GM18511 (cell line): ENCODE measurements at regions not wholly inside any gene's neighbourhood (a gene's known extent, or its start where the extent isn't known, plus 50 kb on each side); places are given as distances from the start of the nearest gene placed in this dataset.
A peak's percentile ranks its signal among the peaks of the same experiment; 100 is the strongest.

Experiments
- ATAC-seq: cut with Tn5 transposase; IDR thresholded peaks from one replicate; pipeline ENCODE4 v1.9.1; 2021; ENCODE audit warnings: mild to moderate bottlenecking, moderate library complexity; ENCODE audit not compliant: unreplicated experiment

DNA sequence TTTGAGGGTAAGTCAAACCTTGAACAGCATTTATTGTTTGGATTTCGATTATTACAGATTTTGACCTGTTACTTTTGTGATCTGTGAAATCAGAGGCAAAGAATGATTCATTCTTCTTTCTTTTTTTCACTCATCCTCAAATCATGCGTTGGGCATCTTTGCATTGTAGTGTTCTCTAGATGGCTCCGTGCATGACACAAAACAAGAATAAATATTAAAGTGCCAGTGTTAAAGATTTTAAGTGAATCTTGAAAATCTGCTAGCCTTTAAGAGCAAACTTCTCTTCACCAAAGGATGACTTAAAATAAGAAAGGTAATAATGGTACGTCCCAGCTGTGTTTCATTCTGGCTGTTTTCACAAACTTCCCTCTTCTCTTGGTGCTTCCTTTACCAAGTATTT, 361.9 kb upstream of the SMARCA2 start:
- ATAC-seq = no peak

DNA sequence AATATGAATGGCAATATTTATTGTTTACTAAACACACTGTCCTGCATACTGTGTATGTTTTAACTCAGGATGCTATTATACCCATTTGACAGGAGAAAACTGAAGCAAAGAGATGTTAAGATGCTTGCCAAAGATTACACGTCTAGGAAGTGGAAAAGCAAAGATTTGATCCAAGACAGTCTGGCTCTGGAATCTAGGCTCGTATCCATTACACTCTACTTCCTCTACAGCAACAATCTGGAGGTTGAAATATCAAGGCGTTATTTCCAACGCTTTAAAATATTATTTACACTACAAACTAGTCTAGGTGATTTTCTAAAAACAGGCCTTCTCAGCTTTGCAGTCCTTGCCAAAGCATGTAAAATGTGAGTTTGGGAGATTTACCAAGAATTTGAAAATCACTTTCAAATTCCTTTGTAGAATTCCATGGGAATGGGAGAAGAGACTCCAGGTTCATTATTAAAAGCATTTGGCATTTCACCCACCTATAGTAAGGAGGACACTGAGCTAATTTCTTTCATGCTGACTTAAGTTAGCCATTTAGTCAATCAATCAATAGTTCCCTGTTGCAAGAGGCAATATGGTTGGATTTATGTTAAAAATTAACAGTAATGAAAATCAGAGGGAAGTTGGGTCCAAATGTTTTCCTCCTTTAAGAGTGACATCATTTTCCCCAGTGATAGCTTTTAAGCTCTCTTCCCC, 356.3 kb upstream of the SMARCA2 start:
- ATAC-seq = no peak

DNA sequence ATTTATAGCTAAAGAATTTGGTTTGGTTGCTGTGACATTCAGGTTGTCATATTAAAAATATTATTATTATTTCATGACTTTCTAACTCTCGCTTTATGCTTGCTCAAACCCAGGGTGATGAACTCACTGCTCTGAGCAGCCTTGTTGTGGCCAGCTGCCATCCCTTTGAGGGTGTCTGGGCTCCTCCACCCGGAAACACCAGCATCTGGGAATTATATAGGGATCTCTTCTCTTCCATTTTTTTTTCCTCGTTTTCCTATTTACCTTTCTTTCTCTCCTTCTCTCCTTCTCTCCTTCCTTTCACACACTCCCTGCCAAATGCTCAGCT, 355.8 kb upstream of the SMARCA2 start:
- no peak for ATAC-seq

DNA sequence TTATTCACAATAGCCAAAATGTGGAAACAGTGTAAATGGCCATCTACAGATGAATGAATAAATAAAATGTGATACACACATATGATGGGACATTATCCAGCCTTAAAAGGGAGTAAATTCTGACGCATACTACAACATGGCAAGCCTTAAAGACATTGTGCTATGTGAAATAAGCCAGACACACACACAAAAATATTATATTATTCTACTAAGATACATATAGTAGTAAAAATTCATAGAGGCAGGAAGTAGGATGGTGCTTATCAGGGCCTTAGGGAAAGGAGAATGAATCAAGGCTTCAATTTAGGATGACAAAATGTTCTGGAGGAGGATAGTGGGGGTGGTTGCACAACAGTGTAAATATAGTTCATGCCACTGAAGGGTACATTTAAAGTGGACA, 346.7 kb upstream of the SMARCA2 start:
- ATAC-seq = no peak

DNA sequence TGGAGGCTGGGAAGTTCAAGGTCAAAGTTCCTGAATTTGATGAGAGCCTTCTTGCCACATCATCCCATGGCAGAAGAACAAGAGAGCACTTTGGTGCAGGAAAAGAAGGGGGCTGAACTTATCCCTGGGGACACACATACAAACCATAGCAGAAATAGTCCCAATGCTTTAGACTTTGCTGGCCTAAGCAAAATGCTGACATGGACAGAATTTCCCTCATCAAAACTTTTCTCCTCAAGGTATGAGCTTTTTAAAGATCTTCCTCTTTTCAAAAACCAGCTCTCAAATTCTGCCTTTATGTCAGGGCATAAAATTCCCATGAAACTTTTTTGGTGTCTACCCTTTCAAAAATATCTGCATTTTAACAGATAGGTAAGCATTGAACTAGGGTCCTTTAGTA, 341.8 kb upstream of the SMARCA2 start:
- no peak for ATAC-seq

DNA sequence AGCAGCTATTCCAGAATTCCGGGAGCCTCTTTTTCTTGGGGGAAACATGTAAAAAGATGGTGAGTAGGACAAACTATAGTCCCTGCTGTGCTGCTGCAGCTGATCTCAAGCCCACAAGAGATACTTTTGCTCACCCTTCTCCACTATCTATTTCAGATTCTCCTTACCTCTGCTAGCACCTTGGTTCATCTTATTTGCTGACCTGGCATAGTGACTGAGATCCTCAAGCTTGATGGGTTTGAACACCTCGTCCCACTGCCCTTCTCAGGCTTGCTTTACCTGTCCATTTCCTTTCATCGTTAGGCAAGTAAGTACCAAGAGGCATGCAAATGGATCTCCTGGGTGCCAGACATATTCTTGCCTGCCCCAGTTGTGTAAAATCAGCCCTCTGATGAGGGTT, 338.4 kb upstream of the SMARCA2 start:
- no peak for ATAC-seq

DNA sequence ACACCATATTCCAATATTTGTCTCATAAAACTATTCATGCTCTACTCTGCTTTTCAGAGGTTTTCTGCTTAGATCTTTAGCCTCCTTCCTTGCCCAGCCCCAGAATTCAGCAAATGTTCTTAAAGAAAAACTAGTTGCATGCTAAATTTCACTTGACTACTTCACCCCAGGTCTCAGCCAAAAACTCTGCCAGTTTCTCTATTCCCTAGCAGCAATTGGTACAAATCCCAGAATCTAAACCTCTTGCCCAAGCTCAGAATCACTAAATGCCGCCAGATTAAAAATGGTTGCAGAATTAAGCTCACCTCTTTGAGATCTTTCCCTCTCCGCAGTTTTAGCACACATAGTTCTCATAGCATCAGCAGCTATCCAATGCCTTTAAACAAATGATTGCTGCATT, 331.2 kb upstream of the SMARCA2 start:
- no peak for ATAC-seq

DNA sequence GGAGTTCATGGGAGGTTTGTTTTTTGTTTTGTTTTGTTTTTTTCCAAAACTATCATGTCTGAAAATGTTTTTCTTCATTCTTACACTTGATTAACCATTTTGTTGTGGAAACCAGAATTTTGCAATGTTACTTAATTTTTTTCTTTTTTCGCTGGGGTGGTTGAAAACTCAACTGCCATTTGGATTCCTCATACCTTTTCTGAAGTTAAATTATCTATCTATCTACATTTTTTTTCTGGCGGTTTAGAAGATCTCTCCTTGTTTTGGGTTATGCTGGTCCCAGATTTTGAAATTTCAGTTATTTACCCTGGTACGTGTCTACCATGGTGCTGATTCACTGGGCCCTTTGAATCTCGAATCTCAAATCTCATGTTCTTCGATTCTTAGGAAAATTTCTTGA, 316.2 kb upstream of the SMARCA2 start:
- no peak for ATAC-seq

DNA sequence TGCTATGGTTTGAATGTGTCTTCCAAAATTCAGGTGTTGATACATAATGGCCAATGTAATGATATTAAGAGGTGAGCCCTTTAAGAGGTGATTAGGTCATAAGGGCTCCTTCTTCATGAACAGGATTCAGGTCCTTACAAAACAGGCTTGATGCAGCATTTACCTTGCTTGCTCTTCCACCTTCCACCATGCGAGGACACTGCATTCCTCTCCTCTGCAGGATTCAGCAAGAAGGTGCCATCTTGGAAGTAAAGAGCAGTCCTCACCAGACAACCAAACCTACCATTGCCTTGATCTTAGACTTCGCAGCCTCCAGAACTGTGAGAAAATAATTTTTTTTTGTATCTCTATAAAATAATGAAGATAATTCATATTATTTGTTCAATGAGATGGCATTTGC, 314.0 kb upstream of the SMARCA2 start:
- no peak for ATAC-seq

DNA sequence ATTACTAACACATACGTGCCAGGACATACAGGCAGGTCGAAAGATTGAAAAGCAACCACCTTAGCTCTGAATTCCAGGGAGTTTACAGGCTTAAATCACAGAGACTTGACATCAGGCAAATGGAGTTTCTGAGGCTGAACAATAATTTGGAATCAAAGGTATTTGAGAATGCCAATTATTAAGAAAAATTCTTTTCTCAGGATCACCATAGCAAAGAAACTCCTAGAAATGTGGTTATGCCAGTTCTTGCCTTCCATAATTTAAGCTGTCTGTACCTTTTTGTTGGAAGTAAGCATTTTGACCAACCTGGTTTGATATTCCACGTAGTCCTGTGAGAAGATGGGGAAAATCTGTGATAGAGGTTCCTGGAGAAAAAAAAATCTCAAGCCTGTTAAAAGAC, 312.4 kb upstream of the SMARCA2 start:
- ATAC-seq = no peak

DNA sequence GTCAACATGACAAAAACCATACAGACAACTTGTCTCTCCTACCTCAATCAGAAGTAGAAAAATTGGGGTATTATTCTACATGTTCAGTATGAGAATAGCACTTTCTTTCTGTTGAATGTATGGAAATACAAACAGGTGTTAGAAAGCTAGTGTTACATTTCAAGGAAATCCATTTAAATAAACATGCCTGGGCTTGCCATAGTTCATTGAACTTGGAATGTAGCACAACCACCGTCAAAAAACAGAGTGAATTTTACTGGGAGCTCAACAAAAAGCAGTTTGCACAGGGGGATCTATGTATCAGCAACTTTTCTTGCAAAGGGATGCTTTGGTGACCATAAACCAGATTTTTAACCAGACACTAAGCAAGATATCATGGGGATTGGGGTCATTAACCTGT, 307.9 kb upstream of the SMARCA2 start:
- no peak for ATAC-seq

DNA sequence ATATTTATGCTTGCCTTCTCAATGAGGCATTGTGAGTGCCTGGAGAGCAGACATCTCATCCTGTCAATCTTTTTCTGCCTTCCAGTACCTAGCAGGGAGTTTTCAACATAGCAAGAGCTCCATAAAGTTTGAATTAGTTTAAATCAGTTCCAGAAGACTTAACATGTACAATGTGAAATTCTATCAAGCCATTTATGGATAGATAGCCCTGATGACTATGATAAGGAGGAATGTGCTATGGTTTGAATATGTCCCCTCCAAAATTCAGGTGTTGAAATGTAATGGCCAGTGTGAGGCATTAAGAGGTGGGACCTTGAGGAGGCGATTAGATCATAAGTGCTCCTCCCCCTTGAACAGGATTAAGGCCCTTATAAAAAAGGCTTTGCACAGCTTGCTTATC, 306.9 kb upstream of the SMARCA2 start:
- ATAC-seq = no peak

DNA sequence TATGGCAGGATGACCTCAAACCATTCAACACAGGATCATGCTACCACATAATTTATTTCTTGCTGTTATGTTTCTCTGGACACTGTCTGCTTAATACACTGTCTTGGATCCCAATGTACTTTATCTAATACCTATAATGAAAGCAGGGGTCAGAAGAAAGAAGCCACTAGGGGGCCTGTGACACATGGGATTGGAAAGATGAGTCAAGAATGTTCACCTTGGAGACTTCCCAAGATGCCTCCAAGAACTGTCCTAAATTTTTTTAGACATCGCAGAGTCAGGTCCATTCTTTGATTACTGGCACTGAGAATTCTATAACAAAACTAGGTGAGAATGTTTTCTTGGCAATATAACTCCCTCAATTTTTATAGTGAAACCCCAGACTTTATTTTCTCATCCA, 305.8 kb upstream of the SMARCA2 start:
- no peak for ATAC-seq

DNA sequence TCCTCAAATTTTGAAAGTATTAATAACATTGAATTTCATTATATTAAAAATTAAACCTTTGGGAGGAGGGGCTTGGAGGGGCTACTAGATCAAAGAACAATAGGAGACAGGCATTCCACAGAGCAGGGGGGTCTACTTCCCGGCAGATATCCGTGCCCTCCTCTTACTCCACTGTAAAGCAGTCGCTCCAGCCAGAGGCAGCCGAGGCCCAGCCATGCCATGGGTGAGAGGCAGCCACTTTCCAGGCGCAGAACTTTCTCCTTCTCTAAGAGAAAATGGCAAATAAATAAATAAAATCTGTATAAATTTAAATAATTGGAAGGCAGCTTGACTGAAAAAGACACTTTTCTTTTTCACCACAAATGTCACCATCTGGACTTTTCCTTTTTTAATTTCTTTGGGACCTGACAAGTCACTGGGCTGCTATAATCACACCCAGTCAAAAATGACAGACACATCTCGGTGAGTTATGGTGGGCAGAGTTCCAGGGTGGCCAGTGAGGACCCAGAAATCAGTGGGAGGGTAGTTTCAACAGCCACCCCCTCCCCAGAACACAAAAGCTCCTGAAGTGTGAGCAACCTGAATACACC, 302.2 kb upstream of the SMARCA2 start:
- no peak for ATAC-seq

DNA sequence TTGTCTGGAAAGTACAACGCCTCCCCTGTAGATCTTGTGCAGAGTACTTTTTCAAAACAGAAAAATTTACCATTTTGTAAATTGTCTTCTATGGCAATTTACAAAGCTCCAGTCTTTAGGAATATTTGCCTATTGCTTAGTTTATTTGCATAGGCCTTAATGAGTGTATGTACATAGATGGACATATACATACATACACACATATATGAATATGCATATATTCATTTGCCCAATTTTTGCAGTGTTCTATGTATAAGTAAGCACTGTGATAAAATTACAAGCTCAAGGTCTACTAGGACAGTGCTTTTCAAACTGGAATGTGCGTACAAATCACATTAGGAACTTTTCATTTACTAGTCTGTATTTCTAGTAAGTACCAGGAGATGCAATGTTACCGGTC, 301.3 kb upstream of the SMARCA2 start:
- ATAC-seq = no peak

DNA sequence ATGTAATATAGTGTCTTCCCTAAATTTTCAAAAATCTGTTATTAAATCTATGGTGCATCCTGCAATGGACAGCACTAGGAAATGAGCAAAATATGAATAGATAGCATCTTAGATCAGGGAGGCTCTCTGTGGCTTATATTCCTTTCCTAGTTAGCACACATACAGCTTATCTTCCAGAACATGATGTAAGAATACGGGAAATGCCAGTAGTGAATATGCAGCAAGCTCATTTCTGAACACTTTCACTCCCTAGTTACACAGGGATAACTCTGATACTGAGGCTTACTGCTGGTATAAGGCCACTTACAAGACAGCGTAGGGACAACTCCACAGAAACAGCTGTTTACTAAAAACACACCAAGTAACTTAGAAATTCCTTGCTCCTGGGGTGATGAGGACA, 297.3 kb upstream of the SMARCA2 start:
- ATAC-seq = no peak

DNA sequence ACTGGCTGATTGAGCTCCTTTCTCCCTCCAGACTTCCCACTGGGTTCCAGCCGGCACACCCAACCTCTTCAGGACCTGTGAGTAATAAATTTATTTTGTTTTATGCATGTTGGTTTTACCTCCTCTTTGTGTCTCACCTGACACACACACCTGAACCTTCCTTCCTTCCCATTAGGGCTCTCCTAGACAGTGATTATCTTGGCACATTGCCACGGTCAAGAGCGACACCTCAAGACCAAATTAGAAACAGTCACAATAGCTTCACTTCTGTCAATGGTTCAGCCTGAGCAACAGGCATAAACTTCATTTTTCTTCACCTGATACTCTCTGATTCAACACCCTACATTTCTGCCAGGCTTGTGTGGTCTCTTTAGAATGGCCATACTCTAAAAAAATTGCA, 296.3 kb upstream of the SMARCA2 start:
- ATAC-seq = no peak

DNA sequence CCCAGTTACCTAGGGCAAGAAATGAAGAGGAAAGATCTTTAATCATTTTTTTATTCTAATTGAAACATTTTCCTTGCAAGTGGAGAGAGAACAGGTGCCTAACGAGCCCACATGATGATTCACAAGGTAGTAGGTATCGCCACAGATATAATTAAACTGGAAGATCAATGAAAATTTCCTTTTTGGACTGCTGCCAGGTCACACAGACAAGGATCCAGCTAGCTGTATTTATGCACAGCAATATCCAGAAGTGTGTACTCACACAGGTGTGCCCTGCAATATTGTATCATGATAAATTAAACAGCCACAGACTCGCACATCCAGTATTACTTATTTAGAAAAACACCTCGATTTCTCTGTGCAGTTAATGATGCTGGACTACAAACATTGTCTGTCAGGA, 294.0 kb upstream of the SMARCA2 start:
- no peak for ATAC-seq

DNA sequence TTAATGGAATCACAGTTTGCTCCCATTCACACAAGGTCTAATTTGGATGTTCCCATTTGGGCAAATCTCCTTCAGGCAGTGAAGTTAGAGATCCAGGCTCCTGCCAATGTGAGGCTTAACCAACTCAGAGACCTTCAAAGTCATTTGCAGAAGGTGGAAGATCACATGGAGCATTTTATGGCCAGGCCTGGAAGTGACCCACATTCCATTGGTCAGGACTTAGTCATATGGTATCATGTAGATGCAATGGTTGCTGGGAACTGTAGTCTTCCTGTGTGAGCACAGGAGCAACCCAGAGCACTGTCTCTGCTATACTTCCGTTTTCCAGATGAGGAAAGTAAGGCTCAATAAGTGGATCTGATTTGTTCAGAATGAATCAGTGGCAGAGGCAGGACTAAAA, 292.7 kb upstream of the SMARCA2 start:
- no peak for ATAC-seq

DNA sequence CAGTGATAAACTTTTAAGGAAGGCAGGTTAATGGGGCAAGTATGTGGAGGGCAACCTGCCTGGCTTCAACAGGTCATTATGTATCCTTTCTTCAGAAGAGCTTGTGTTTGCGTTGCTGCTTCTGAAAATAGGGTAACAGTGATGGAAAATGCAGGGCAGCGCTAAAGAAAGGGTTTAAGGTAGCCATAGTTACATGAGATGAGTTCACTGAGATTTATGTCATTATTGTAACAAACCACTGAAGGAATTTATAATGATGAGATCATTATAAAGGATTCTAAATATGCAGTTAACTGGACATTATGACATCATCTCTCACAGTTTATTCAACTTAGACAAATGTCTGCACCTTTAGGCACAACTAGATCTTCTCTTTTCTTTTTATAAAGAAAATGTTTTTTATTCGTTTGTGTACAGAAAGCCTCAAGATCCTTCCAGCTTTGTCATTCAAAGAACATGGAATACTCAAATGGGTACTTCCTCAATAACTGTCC, 291.6 kb upstream of the SMARCA2 start:
- no peak for ATAC-seq

DNA sequence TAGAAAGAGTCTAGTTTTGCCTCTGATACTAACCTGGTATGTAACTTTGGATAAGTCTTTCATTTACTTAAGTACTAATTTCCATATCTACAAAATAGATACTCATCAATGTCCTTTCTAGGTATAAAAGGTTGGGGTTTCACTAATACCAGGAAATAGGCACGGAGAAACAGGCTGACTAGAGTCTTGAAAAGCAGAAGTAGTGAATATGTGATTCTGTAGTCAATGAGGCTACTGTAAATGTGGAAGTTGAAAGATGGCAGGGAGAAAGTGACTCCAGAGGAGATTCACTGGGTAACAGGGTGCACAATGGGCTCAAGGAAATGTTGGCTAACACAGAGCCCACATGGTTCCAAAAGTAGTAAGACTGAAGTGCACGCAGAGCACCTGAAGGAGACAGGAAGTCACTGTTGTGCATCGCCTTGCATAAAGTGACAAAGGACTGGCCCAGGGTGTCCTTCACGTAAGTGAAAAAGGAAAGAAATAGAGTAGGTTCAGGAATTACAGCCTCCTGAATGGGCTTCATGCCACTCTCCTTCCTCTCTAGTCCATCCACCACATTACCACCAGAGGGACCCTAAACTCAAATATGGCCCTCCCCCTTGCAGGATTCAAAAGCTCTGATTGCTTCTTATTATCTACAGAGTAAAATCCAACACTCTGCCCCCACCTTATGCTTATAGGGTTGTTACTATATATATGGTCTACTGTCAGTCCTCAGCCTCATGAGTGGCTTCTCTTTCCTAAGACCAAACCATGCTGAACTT, 288.0 kb upstream of the SMARCA2 start:
- ATAC-seq = peak; percentile 49

DNA sequence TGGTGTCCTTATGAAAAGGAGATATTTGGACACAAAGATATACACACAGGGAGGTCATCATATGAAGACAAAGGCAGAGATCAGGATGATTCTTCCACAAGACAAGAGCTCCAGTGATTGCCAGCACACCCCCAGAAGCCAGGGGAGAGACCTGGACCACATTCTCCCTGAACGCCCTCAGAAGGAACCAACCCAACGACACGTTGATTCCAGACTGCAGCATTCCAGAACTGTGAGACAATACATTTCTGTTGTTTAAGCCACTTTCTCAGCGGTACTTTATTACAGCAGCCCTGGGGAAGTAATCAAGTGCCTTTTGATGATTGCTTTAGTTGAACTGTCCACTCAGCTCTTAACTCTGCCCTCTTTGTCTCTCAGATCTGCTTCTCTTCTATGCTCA, 285.5 kb upstream of the SMARCA2 start:
- no peak for ATAC-seq
